ENCODE measurements at regions not wholly inside any gene's neighbourhood (a gene's known extent, or its start where the extent isn't known, plus 50 kb on each side); places are given as distances from the start of the nearest gene placed in this dataset.

DNA sequence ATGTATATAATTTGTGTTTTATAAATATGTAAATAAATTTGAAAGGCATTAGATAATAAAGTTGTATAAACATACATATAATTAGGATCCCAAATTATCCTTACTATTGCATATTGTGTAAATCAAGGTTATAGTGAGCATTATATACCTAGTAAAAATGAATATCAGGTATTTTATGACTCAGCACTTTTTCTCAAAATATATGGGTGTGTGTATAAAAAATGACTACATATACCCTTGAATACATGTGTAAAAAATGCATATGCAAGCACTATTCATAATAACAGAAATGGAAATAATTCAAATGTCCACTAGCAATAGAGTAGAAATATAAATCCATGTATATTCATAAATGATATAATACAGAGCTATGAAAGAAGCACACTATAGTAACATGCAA lies 870.9 kb upstream of the CNTNAP5 start:
- DNase-seq (ENCODE audit: low read depth) = no peak
- H3K4me3 ChIP-seq (ENCODE audit: low read depth, low read length) = no peak overlapping the region
- no peak for TF ChIP-seq CTCF (IDR thresholded peaks at IDR 0.05; ENCODE audit: control insufficient read depth, extremely low read depth, insufficient read depth)

DNA sequence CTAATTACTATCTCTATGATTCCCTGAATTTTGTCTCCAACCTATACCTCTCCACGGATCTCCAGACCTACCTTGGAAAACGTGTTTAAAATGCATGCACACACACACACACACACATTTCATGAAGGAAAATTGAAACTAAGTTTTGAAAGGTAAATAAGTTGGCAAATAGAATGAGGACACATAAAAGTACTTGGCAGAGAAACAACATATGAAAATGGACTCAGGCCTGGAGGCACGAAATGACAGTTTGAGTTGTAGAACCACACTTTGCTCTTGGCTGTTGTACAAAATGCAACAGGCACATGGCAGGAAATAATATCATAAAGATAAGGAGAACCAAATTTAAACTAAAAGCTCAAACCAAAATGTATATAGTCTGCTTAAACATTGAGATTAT lies 868.1 kb upstream of the CNTNAP5 start:
- DNase-seq (ENCODE audit: low read depth) = peak; percentile 88
- no peak overlapping the region for H3K4me3 ChIP-seq (ENCODE audit: low read depth, low read length)
- no peak for TF ChIP-seq CTCF (IDR thresholded peaks at IDR 0.05; ENCODE audit: control insufficient read depth, extremely low read depth, insufficient read depth)

DNA sequence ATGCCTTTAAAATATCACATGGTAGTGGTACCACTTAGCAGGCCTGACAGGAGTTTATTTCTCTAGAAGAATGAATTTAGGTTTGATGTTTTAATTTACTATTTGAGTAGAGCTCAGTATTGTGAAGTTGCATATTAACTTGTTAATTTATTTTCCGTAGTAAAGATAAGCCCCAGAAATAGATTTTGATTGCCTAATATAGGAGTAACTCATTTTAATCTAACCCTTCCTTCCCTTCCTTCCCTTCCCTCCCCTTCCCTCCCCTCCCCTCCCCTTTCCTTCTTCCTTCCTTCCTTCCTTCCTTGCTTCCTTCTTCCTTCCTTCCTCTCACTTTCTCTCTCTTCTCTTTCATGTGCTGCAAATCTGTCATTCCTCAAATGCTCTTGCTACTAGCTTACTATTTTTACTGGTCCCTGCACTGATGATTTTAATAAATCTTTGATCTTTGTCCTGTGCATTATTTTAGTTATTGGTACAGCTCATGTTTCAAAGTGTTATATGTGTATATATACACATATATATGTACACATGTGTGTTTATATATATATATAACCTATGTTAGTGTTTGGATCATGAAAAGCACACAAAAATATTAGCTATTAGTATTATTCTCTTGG lies 862.6 kb upstream of the CNTNAP5 start:
- no peak overlapping the region for H3K4me3 ChIP-seq (ENCODE audit: low read depth, low read length)
- DNase-seq (ENCODE audit: low read depth) = no peak
- no peak for TF ChIP-seq CTCF (IDR thresholded peaks at IDR 0.05; ENCODE audit: control insufficient read depth, extremely low read depth, insufficient read depth)

DNA sequence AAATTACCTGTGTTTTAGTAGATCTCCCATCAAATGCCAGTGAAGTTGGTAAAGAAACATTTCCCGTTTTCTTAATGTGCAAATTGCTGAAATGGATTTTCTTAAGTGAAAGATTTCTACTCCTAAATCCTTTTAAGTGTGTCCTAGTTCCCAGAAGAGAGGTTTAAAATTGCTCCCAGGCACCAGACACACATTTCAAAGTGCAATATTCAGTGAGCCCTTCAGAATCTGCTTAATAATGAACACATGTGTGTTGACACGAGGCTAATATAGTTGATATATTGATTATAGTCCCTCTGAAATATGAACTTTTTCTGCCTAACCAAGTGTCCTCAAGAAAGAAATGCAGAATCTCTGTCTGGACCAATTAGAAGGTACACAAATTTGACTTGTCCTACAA lies 861.7 kb upstream of the CNTNAP5 start:
- TF ChIP-seq CTCF (IDR thresholded peaks at IDR 0.05; ENCODE audit: control insufficient read depth, extremely low read depth, insufficient read depth) = no peak
- DNase-seq (ENCODE audit: low read depth) = no peak
- H3K4me3 ChIP-seq (ENCODE audit: low read depth, low read length) = no peak overlapping the region

GRCh38 chr2:123164216-123164615 lies 860.9 kb upstream of the CNTNAP5 start:
- no peak for DNase-seq (ENCODE audit: low read depth)
- H3K4me3 ChIP-seq (ENCODE audit: low read depth, low read length) = no peak overlapping the region
- no peak for TF ChIP-seq CTCF (IDR thresholded peaks at IDR 0.05; ENCODE audit: control insufficient read depth, extremely low read depth, insufficient read depth)

DNA sequence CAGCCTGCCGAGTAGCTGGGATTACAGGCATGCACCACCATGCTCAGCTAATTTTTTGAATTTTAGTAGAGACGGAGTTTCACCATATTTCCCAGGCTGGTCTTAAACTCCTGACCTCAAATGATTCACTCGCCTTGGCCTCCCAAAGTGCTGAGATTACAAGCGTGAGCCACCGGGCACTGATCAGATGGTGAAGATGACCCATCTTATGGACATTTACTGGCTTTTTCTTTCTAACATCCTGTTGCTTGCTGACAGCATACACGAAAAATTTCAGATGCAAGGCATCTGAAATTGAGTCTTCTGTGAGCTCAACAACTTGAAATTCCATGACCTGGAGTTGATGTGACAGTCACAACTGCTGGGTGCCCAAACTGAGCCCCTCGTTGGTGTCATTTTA lies 859.5 kb upstream of the CNTNAP5 start:
- no peak for DNase-seq (ENCODE audit: low read depth)
- TF ChIP-seq CTCF (IDR thresholded peaks at IDR 0.05; ENCODE audit: control insufficient read depth, extremely low read depth, insufficient read depth) = no peak
- no peak overlapping the region for H3K4me3 ChIP-seq (ENCODE audit: low read depth, low read length)

DNA sequence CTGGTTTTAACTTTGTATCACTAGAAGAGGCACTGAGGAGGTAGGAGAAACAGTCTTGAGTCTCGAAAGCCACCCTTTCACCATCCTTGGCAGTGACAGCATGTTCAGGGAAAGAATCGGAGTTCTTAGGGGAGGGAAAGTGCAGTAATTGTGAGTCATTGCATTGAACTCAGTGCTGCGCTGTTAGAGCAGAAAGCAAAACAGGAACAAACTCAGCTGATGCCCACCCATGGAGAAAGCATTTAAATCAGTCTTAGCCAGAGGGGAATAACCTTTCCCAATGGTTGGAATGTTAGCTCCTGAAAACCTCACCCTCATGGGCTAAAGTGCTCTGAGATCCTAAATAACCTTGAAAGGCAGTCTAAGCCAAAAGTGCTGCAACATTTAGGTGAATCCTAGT lies 845.6 kb upstream of the CNTNAP5 start:
- no peak for DNase-seq (ENCODE audit: low read depth)
- H3K4me3 ChIP-seq (ENCODE audit: low read depth, low read length) = no peak overlapping the region
- TF ChIP-seq CTCF (IDR thresholded peaks at IDR 0.05; ENCODE audit: control insufficient read depth, extremely low read depth, insufficient read depth) = no peak

Measured in LNCaP clone FGC (cell line).